Muscle layer of colon (tissue), 2 donors: ENCODE measurements at regions not wholly inside any gene's neighbourhood (a gene's known extent, or its start where the extent isn't known, plus 50 kb on each side); places are given as distances from the start of the nearest gene placed in this dataset.
"Not testable (repeated sequence)": the region's sequence is repeated elsewhere in the genome, so short reads cannot be mapped to it uniquely, and the experiment has no call there.

Source experiments
- H3K27ac ChIP-seq: one replicate; pipeline ENCODE4 v1.7.0; 2013; ENCODE audit warnings: low read depth, mild to moderate bottlenecking, low read length, moderate library complexity
- H3K27me3 ChIP-seq, 2 donors: one replicate each; pipeline ENCODE4 v1.7.0; 2013; ENCODE audit warnings: low read length in 2 of 2, mild to moderate bottlenecking in 2 of 2; ENCODE audit not compliant: insufficient read depth in 2 of 2, control insufficient read depth in 1 of 2
- H3K36me3 ChIP-seq: one replicate; pipeline ENCODE4 v1.7.0; 2013; ENCODE audit warnings: mild to moderate bottlenecking, low read length; ENCODE audit not compliant: insufficient read depth
- H3K4me1 ChIP-seq: one replicate; pipeline ENCODE4 v1.7.0; 2013; ENCODE audit warnings: mild to moderate bottlenecking, low read length; ENCODE audit not compliant: insufficient read depth
- H3K4me3 ChIP-seq, 2 donors: one replicate each; pipeline ENCODE4 v1.7.0; 2013; ENCODE audit warnings: low read length in 2 of 2, low read depth in 1 of 2, mild to moderate bottlenecking in 1 of 2, moderate library complexity in 1 of 2
- H3K9ac ChIP-seq: one replicate; pipeline ENCODE4 v1.7.0; 2013; ENCODE audit warnings: low read length
- H3K9me3 ChIP-seq: one replicate; pipeline ENCODE4 v1.7.0; 2013; ENCODE audit warnings: mild to moderate bottlenecking, low read length
- donor health status: abdominal sarcoma.
- donor health status: Adenocarcinoma of cecum.

- Histone ChIP-seq H3K9me3 (no peaks in the 10 kb centered on the region), H3K4me3 (no peak overlapping the region), H3K27ac (no peak overlapping the region), H3K9ac (no peak overlapping the region), H3K27me3 (no peaks in the 10 kb centered on the region), H3K36me3 (no peaks in the 10 kb centered on the region), H3K4me1 (no peaks in the 10 kb centered on the region)
These were observed 890.0 kb upstream of the NUDT12 start for GRCh38 chr5:104452550-104452949.

GRCh38 chr5:104451911-104452310 is 889.3 kb upstream of the NUDT12 start:
- not testable (repeated sequence) for H3K27ac ChIP-seq, H3K9me3 ChIP-seq, H3K9ac ChIP-seq, H3K4me3 ChIP-seq, H3K4me1 ChIP-seq, H3K27me3 ChIP-seq, H3K36me3 ChIP-seq

GRCh38 chr5:104444656-104445055 is 882.1 kb upstream of the NUDT12 start:
- H3K4me1 ChIP-seq, result no peaks in the 10 kb centered on the region
- no peak overlapping the region for H3K9ac ChIP-seq
- no peak overlapping the region for H3K4me3 ChIP-seq
- H3K27ac ChIP-seq, result no peak overlapping the region
- no peaks in the 10 kb centered on the region for H3K36me3 ChIP-seq
- H3K9me3 ChIP-seq, result no peaks in the 10 kb centered on the region
- H3K27me3 ChIP-seq, result no peaks in the 10 kb centered on the region

GRCh38 chr5:104443706-104444105 is 881.1 kb upstream of the NUDT12 start:
- H3K27ac ChIP-seq, result no peak overlapping the region
- no peaks in the 10 kb centered on the region for H3K27me3 ChIP-seq
- no peaks in the 10 kb centered on the region for H3K36me3 ChIP-seq
- H3K9ac ChIP-seq, result no peak overlapping the region
- H3K4me1 ChIP-seq, result no peaks in the 10 kb centered on the region
- H3K9me3 ChIP-seq, result no peaks in the 10 kb centered on the region
- H3K4me3 ChIP-seq, result no peak overlapping the region

GRCh38 chr5:104431981-104432380 is 869.4 kb upstream of the NUDT12 start:
- Histone ChIP-seq H3K27me3 (no peaks in the 10 kb centered on the region), H3K27ac (no peak overlapping the region), H3K4me1 (no peaks in the 10 kb centered on the region), H3K4me3 (no peak overlapping the region), H3K9ac (no peak overlapping the region), H3K9me3 (no peaks in the 10 kb centered on the region), H3K36me3 (no peaks in the 10 kb centered on the region)

GRCh38 chr5:104431002-104431620 is 868.5 kb upstream of the NUDT12 start:
- H3K27me3 ChIP-seq, result no peaks in the 10 kb centered on the region
- H3K4me3 ChIP-seq, result no peak overlapping the region
- H3K9ac ChIP-seq, result no peak overlapping the region
- no peaks in the 10 kb centered on the region for H3K4me1 ChIP-seq
- no peak overlapping the region for H3K27ac ChIP-seq
- no peaks in the 10 kb centered on the region for H3K9me3 ChIP-seq
- no peaks in the 10 kb centered on the region for H3K36me3 ChIP-seq

GRCh38 chr5:104429911-104430310 is 867.3 kb upstream of the NUDT12 start:
- no peak overlapping the region for H3K9ac ChIP-seq
- no peaks in the 10 kb centered on the region for H3K4me1 ChIP-seq
- no peaks in the 10 kb centered on the region for H3K36me3 ChIP-seq
- H3K9me3 ChIP-seq, result no peaks in the 10 kb centered on the region
- no peak overlapping the region for H3K27ac ChIP-seq
- H3K27me3 ChIP-seq, result no peaks in the 10 kb centered on the region
- H3K4me3 ChIP-seq, result no peak overlapping the region

- Histone ChIP-seq H3K36me3 (no peaks in the 10 kb centered on the region), H3K9me3 (no peaks in the 10 kb centered on the region), H3K9ac (no peak overlapping the region), H3K4me1 (no peaks in the 10 kb centered on the region), H3K4me3 (no peak overlapping the region), H3K27ac (no peak overlapping the region), H3K27me3 (no peaks in the 10 kb centered on the region)
These were observed 858.8 kb upstream of the NUDT12 start for GRCh38 chr5:104421431-104421830.

GRCh38 chr5:104418056-104418455 is 855.5 kb upstream of the NUDT12 start:
- H3K4me1 ChIP-seq, result no peaks in the 10 kb centered on the region
- H3K27me3 ChIP-seq, result no peaks in the 10 kb centered on the region
- H3K36me3 ChIP-seq, result no peaks in the 10 kb centered on the region
- H3K27ac ChIP-seq, result no peak overlapping the region
- no peak overlapping the region for H3K9ac ChIP-seq
- H3K4me3 ChIP-seq, result no peak overlapping the region
- H3K9me3 ChIP-seq, result no peaks in the 10 kb centered on the region

GRCh38 chr5:104412649-104413240 is 850.2 kb upstream of the NUDT12 start:
- Histone ChIP-seq H3K27ac (no peak overlapping the region), H3K9me3 (no peaks in the 10 kb centered on the region), H3K27me3 (no peaks in the 10 kb centered on the region), H3K4me3 (no peak overlapping the region), H3K4me1 (no peaks in the 10 kb centered on the region), H3K36me3 (no peaks in the 10 kb centered on the region), H3K9ac (no peak overlapping the region)

- Histone ChIP-seq H3K27ac (no peak overlapping the region), H3K27me3 (no peaks in the 10 kb centered on the region), H3K4me3 (no peak overlapping the region), H3K9me3 (no peaks in the 10 kb centered on the region), H3K9ac (no peak overlapping the region), H3K36me3 (no peaks in the 10 kb centered on the region), H3K4me1 (no peaks in the 10 kb centered on the region)
These were observed 838.4 kb upstream of the NUDT12 start for GRCh38 chr5:104400941-104401340.

- Histone ChIP-seq H3K27ac (no peak overlapping the region), H3K9ac (no peak overlapping the region), H3K36me3 (no peaks in the 10 kb centered on the region), H3K4me1 (no peaks in the 10 kb centered on the region), H3K9me3 (no peaks in the 10 kb centered on the region), H3K27me3 (no peaks in the 10 kb centered on the region), H3K4me3 (no peak overlapping the region)
These were observed 823.3 kb upstream of the NUDT12 start for GRCh38 chr5:104385906-104386305.
